Erythroblast (primary cell): ENCODE measurements at regions not wholly inside any gene's neighbourhood (a gene's known extent, or its start where the extent isn't known, plus 50 kb on each side); places are given as distances from the start of the nearest gene placed in this dataset.
"Not testable (repeated sequence)": the region's sequence is repeated elsewhere in the genome, so short reads cannot be mapped to it uniquely, and the experiment has no call there.

Source experiments
- DNase-seq, 2 experiments: peaks; one replicate each; lab custom pipeline; 2025; lab: John Stamatoyannopoulos, UW
- GATA1 ChIP-seq: IDR thresholded peaks from 2 replicates; pipeline ENCODE4 v1.6.1; 2011; ENCODE audit warnings: low read depth, mild to moderate bottlenecking, control low read depth, low read length, moderate library complexity
- POLR2A ChIP-seq: IDR thresholded peaks from 2 replicates; pipeline ENCODE4 v1.6.1; 2011; ENCODE audit warnings: mild to moderate bottlenecking, low read length

GRCh38 chr7:13604178-13604577 lies 385.3 kb downstream of the ETV1 start:
- no peak for DNase-seq
- TF ChIP-seq GATA1 (no peak), POLR2A (no peak)

- no peak for TF ChIP-seq GATA1
- TF ChIP-seq POLR2A, result no peak
- DNase-seq, result no peak
These were observed 379.1 kb downstream of the ETV1 start for GRCh38 chr7:13610372-13610771.

GRCh38 chr7:13615679-13616078 lies 373.8 kb downstream of the ETV1 start:
- DNase-seq, result no peak

GRCh38 chr7:13627455-13627854 lies 362.0 kb downstream of the ETV1 start:
- TF ChIP-seq GATA1 (no peak), POLR2A (no peak)
- DNase-seq, result no peak

More at GRCh38 chr7:13615679-13616078, 373.8 kb downstream of the ETV1 start:
- TF ChIP-seq GATA1 (no peak), POLR2A (no peak)

- DNase-seq, result no peak
- TF ChIP-seq GATA1 (no peak), POLR2A (no peak)
These were observed 361.0 kb downstream of the ETV1 start for GRCh38 chr7:13628239-13629001.

GRCh38 chr7:13631207-13632049 lies 358.0 kb downstream of the ETV1 start:
- DNase-seq, result not testable (repeated sequence)

GRCh38 chr7:13633857-13634256 lies 355.6 kb downstream of the ETV1 start:
- TF ChIP-seq POLR2A, result no peak
- TF ChIP-seq GATA1, result no peak
- no peak for DNase-seq

GRCh38 chr7:13639396-13639795 lies 350.1 kb downstream of the ETV1 start:
- TF ChIP-seq POLR2A (no peak), GATA1 (no peak)
- no peak for DNase-seq

GRCh38 chr7:13641714-13642113 lies 347.8 kb downstream of the ETV1 start:
- DNase-seq, result no peak

GRCh38 chr7:13651167-13651566 lies 338.3 kb downstream of the ETV1 start:
- DNase-seq, result no peak
- no peak for TF ChIP-seq GATA1
- no peak for TF ChIP-seq POLR2A

More at GRCh38 chr7:13641714-13642113, 347.8 kb downstream of the ETV1 start:
- TF ChIP-seq POLR2A (no peak), GATA1 (no peak)

- TF ChIP-seq GATA1, result no peak
- TF ChIP-seq POLR2A, result no peak
- DNase-seq, result no peak
These were observed 333.1 kb downstream of the ETV1 start for GRCh38 chr7:13656330-13656729.

GRCh38 chr7:13673290-13673689 lies 316.2 kb downstream of the ETV1 start:
- no peak for TF ChIP-seq POLR2A
- no peak for TF ChIP-seq GATA1
- DNase-seq, result no peak

- TF ChIP-seq GATA1, result no peak
- no peak for DNase-seq
These were observed 306.8 kb downstream of the ETV1 start for GRCh38 chr7:13682626-13683025.

- TF ChIP-seq POLR2A, result no peak
- TF ChIP-seq GATA1, result no peak
- no peak for DNase-seq
These were observed 302.0 kb downstream of the ETV1 start for GRCh38 chr7:13687500-13687899.

- TF ChIP-seq GATA1 (no peak), POLR2A (no peak)
- DNase-seq, result no peak
These were observed 296.9 kb downstream of the ETV1 start for GRCh38 chr7:13692548-13692947.
